Ishikawa (cell line): ENCODE measurements at regions not wholly inside any gene's neighbourhood (a gene's known extent, or its start where the extent isn't known, plus 50 kb on each side); places are given as distances from the start of the nearest gene placed in this dataset.

Experiments used
- CEBPB ChIP-seq: IDR thresholded peaks from 2 replicates; pipeline ENCODE4 v1.6.1; 2012
- CREB1 ChIP-seq: IDR thresholded peaks from 2 replicates; pipeline ENCODE4 v1.6.1; 2012; ENCODE audit warnings: low read depth
- EGR1 ChIP-seq: IDR thresholded peaks from 2 replicates; pipeline ENCODE4 v1.6.1; 2012
- EP300 ChIP-seq: IDR thresholded peaks from 2 replicates; pipeline ENCODE4 v1.6.1; 2012; ENCODE audit warnings: borderline replicate concordance
- FOXM1 ChIP-seq: IDR thresholded peaks from 2 replicates; pipeline ENCODE4 v1.6.1; 2012; ENCODE audit warnings: low read depth, borderline replicate concordance
- NFIC ChIP-seq: IDR thresholded peaks from 2 replicates; pipeline ENCODE4 v1.6.1; 2012
- RAD21 ChIP-seq: IDR thresholded peaks from 2 replicates; pipeline ENCODE4 v1.6.1; 2012; ENCODE audit warnings: low read depth
- TAF1 ChIP-seq: IDR thresholded peaks from 2 replicates; pipeline ENCODE4 v1.6.1; 2012; ENCODE audit warnings: low read depth, mild to moderate bottlenecking
- TCF12 ChIP-seq: IDR thresholded peaks from 2 replicates; pipeline ENCODE4 v1.6.1; 2012; ENCODE audit warnings: low read depth
- TEAD4 ChIP-seq: IDR thresholded peaks from 2 replicates; pipeline ENCODE4 v1.6.1; 2012
- YY1 ChIP-seq: IDR thresholded peaks from 2 replicates; pipeline ENCODE4 v1.6.1; 2012; ENCODE audit warnings: low read depth
- ZBTB7A ChIP-seq: IDR thresholded peaks from 2 replicates; pipeline ENCODE4 v1.6.1; 2012; ENCODE audit warnings: low read depth
- TF ChIP-seq, protein P1 (sequence below): IDR thresholded peaks from 2 replicates; pipeline ENCODE4 v1.6.1; 2012
- TF ChIP-seq, protein P2 (sequence below): IDR thresholded peaks from 2 replicates; pipeline ENCODE4 v1.6.1; 2012
- TF ChIP-seq, protein P3 (sequence below): IDR thresholded peaks from 2 replicates; pipeline ENCODE4 v1.6.1; 2012; ENCODE audit warnings: low read depth, mild to moderate bottlenecking

- TF ChIP-seq RAD21: no peak
- no peak for TF ChIP-seq TCF12
- TF ChIP-seq NFIC: no peak
- TF ChIP-seq FOXM1: no peak
- TF ChIP-seq, protein P1, sequence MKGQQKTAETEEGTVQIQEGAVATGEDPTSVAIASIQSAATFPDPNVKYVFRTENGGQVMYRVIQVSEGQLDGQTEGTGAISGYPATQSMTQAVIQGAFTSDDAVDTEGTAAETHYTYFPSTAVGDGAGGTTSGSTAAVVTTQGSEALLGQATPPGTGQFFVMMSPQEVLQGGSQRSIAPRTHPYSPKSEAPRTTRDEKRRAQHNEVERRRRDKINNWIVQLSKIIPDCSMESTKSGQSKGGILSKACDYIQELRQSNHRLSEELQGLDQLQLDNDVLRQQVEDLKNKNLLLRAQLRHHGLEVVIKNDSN: no peak
- TF ChIP-seq EGR1: no peak
- no peak for TF ChIP-seq ZBTB7A
- no peak for TF ChIP-seq YY1
- TF ChIP-seq, protein P2, sequence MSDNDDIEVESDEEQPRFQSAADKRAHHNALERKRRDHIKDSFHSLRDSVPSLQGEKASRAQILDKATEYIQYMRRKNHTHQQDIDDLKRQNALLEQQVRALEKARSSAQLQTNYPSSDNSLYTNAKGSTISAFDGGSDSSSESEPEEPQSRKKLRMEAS: no peak
- TF ChIP-seq, protein P3, sequence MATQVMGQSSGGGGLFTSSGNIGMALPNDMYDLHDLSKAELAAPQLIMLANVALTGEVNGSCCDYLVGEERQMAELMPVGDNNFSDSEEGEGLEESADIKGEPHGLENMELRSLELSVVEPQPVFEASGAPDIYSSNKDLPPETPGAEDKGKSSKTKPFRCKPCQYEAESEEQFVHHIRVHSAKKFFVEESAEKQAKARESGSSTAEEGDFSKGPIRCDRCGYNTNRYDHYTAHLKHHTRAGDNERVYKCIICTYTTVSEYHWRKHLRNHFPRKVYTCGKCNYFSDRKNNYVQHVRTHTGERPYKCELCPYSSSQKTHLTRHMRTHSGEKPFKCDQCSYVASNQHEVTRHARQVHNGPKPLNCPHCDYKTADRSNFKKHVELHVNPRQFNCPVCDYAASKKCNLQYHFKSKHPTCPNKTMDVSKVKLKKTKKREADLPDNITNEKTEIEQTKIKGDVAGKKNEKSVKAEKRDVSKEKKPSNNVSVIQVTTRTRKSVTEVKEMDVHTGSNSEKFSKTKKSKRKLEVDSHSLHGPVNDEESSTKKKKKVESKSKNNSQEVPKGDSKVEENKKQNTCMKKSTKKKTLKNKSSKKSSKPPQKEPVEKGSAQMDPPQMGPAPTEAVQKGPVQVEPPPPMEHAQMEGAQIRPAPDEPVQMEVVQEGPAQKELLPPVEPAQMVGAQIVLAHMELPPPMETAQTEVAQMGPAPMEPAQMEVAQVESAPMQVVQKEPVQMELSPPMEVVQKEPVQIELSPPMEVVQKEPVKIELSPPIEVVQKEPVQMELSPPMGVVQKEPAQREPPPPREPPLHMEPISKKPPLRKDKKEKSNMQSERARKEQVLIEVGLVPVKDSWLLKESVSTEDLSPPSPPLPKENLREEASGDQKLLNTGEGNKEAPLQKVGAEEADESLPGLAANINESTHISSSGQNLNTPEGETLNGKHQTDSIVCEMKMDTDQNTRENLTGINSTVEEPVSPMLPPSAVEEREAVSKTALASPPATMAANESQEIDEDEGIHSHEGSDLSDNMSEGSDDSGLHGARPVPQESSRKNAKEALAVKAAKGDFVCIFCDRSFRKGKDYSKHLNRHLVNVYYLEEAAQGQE: no peak
- TF ChIP-seq CREB1: no peak
- TF ChIP-seq CEBPB: no peak
Measured at GRCh38 chr18:77993188-77993981, 743.7 kb downstream of the GALR1 start.

GRCh38 chr18:77995593-77995992 is 745.9 kb downstream of the GALR1 start:
- TF ChIP-seq ZBTB7A (no peak), RAD21 (no peak), EGR1 (no peak), EP300 (no peak), NFIC (no peak)

GRCh38 chr18:77996737-77997136 is 747.1 kb downstream of the GALR1 start:
- TF ChIP-seq, protein P2: no peak
- no peak for TF ChIP-seq RAD21
- TF ChIP-seq EP300: no peak
- no peak for TF ChIP-seq NFIC
- no peak for TF ChIP-seq CREB1
- no peak for TF ChIP-seq FOXM1
- TF ChIP-seq ZBTB7A: no peak
- no peak for TF ChIP-seq TCF12
- TF ChIP-seq CEBPB: no peak
- TF ChIP-seq TAF1: no peak
- TF ChIP-seq YY1: no peak
- no peak for TF ChIP-seq TEAD4

DNA sequence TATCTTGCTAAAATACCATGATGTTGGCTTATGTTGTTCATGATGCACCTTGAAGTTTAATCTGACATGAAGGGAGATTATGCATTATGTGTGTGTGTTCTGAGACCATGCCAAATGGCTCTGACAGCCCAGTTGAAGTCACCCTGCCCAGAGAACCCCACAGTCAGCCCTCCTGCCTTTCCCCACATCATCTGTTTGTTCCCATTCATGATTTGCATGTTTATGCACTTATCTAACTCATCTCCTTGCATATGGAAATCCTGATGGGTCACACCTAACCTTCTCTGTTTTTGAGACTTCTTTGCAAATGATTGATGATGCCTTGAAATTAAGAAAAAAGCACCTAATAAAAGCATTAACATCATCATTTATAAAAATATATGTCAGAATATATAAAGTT is 752.2 kb downstream of the GALR1 start:
- TF ChIP-seq TAF1 (no peak), CREB1 (no peak), EGR1 (no peak), EP300 (no peak), YY1 (no peak), ZBTB7A (no peak), TEAD4 (no peak), NFIC (no peak), FOXM1 (no peak), RAD21 (no peak), CEBPB (no peak), TCF12 (no peak)
- TF ChIP-seq, protein P2: no peak
- TF ChIP-seq, protein P1: no peak
- TF ChIP-seq, protein P3: no peak

- TF ChIP-seq TCF12: no peak
- no peak for TF ChIP-seq CREB1
- TF ChIP-seq CEBPB: no peak
- TF ChIP-seq, protein P1: no peak
- no peak for TF ChIP-seq TEAD4
- TF ChIP-seq YY1: no peak
- TF ChIP-seq NFIC: no peak
- TF ChIP-seq, protein P3: no peak
Measured at GRCh38 chr18:78006006-78006773, 756.5 kb downstream of the GALR1 start.
